Panc1 (cell line): ENCODE measurements at regions not wholly inside any gene's neighbourhood (a gene's known extent, or its start where the extent isn't known, plus 50 kb on each side); places are given as distances from the start of the nearest gene placed in this dataset.

Experiments
- ATAC-seq: fragments of 200-7000 bp; cut with Tn5 transposase; 2 replicates; pipeline ENCODE4 v1.9.1; 2020; ENCODE audit warnings: mild to moderate bottlenecking, moderate library complexity
- BruUV-seq: library from RNA; stranded (reverse); fragments of 400-500 nt; replicated peaks from 2 replicates; lab custom pipeline; 2021; lab: Mats Ljungman, UMichigan
- CTCF ChIA-PET: fragments of 300-600 bp; sonication (Branson Sonifier 250); formaldehyde crosslinking; loops from one replicate; lab custom pipeline; 2022; ENCODE audit warnings: antibody characterized with exemption; lab: Charles Lee
- POLR2A ChIA-PET: fragments of 300-600 bp; sonication (Branson Sonifier 250); formaldehyde crosslinking; loops from one replicate; lab custom pipeline; 2022; ENCODE audit warnings: antibody characterized with exemption; lab: Charles Lee
- DNase-seq: peaks from one replicate; pipeline ENCODE4 v3.0.0-alpha.2; 2010; ENCODE audit warnings: low read depth, low spot score
- H3K27ac ChIP-seq: 2 replicates; pipeline ENCODE4 v1.5.1; 2011; ENCODE audit warnings: mild to moderate bottlenecking, low read length, inconsistent platforms
- H3K27me3 ChIP-seq: fragments of 200-500 bp; sonication (Bioruptor generic); 2 replicates; pipeline ENCODE4 v1.6.0; 2014; ENCODE audit warnings: low read length, inconsistent platforms; ENCODE audit not compliant: control insufficient read depth, insufficient read depth
- H3K36me3 ChIP-seq: fragments of 200-500 bp; sonication (Bioruptor generic); 2 replicates; pipeline ENCODE4 v1.5.1; 2014; ENCODE audit warnings: inconsistent platforms, mild to moderate bottlenecking, low read length, moderate library complexity; ENCODE audit not compliant: control insufficient read depth, insufficient read depth
- H3K4me1 ChIP-seq: 2 replicates; pipeline ENCODE4 v1.5.1; 2011; ENCODE audit warnings: inconsistent platforms, mild to moderate bottlenecking, low read length, moderate library complexity; ENCODE audit not compliant: control insufficient read depth, insufficient read depth
- H3K4me3 ChIP-seq, 2 experiments: 2 replicates each; pipeline ENCODE4 v1.5.1; 2011 to 2012; ENCODE audit warnings: low read depth in 2 of 2, low read length in 2 of 2, mild to moderate bottlenecking in 2 of 2, inconsistent platforms in 1 of 2, moderate library complexity in 1 of 2
- H3K9me3 ChIP-seq: fragments of 200-500 bp; sonication (Bioruptor generic); 2 replicates; pipeline ENCODE4 v1.5.1; 2014; ENCODE audit warnings: low read depth, mild to moderate bottlenecking, inconsistent platforms, low read length, moderate library complexity; ENCODE audit not compliant: control insufficient read depth, insufficient read depth
- POLR2AphosphoS5 ChIP-seq: IDR thresholded peaks from 2 replicates; pipeline ENCODE4 v1.6.1; 2012; ENCODE audit warnings: mild to moderate bottlenecking, low read depth, low read length, moderate library complexity
- SIN3A ChIP-seq: IDR thresholded peaks from 2 replicates; pipeline ENCODE4 v1.6.1; 2012; ENCODE audit warnings: low read depth, mild to moderate bottlenecking, low read length, moderate library complexity, borderline replicate concordance; ENCODE audit not compliant: insufficient read depth
- TCF7L2 ChIP-seq: IDR thresholded peaks from 2 replicates; pipeline ENCODE4 v1.6.1; 2011; ENCODE audit warnings: mild to moderate bottlenecking, low read depth, low read length, inconsistent platforms
- in situ Hi-C: cut with HindIII; loops from 2 replicates; pipeline ENCODE4 v1.10.0; 2016; ENCODE audit warnings: low sequenced_read_pairs, low pct_unique_long_range_greater_than_20kb
- intact Hi-C: fragments of 100-400 bp; cut with micrococcal nuclease; formaldehyde crosslinking; loops from one replicate; pipeline ENCODE4 v1.10.0; 2022; ENCODE audit not compliant: unreplicated experiment
- TF ChIP-seq, protein P1 (sequence below), 2 experiments: IDR thresholded peaks; 2 replicates each; pipeline ENCODE4 v1.6.1; 2011 to 2012; ENCODE audit warnings: low read depth in 2 of 2, control low read depth in 1 of 2, low read length in 1 of 2, mild to moderate bottlenecking in 1 of 2, moderate library complexity in 1 of 2; ENCODE audit not compliant: insufficient read depth in 1 of 2
- TF ChIP-seq, protein P2 (sequence below): fragments of 450-650 bp; IDR thresholded peaks from 2 replicates; pipeline ENCODE4 v1.5.1; 2017; ENCODE audit warnings: mild to moderate bottlenecking

DNA sequence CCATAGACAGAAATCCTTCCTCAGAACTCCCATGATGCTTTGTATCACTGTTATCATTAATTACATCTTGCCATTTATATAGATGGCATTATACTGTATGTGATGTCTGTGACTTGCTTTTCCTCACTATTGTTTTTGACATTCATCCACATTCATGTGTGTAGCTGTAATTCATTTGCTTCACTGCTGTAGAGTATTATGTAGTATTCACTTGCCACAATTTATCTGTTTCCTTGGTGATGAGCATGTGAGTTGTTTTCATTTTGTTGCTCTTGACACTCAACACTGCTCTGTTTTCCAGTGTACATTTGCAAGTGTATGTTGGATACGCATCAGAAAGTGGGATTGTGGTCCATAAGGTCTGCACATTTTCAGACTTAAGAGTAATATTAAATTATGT is 328.6 kb upstream of the C11orf87 start:
- Histone ChIP-seq H3K4me3 (no peak overlapping the region), H3K27me3 (no peaks in the 10 kb centered on the region), H3K36me3 (no peaks in the 10 kb centered on the region), H3K9me3 (no peaks in the 10 kb centered on the region), H3K4me1 (no peaks in the 10 kb centered on the region), H3K27ac (no peak overlapping the region)
- ATAC-seq (no peak), DNase-seq (no peak)
- POLR2A ChIA-PET = no interaction called here
- in situ Hi-C loops = no loop called here
- intact Hi-C loops = no loop called here
- TF ChIP-seq SIN3A (no peak), TCF7L2 (no peak)
- TF ChIP-seq, protein P1, sequence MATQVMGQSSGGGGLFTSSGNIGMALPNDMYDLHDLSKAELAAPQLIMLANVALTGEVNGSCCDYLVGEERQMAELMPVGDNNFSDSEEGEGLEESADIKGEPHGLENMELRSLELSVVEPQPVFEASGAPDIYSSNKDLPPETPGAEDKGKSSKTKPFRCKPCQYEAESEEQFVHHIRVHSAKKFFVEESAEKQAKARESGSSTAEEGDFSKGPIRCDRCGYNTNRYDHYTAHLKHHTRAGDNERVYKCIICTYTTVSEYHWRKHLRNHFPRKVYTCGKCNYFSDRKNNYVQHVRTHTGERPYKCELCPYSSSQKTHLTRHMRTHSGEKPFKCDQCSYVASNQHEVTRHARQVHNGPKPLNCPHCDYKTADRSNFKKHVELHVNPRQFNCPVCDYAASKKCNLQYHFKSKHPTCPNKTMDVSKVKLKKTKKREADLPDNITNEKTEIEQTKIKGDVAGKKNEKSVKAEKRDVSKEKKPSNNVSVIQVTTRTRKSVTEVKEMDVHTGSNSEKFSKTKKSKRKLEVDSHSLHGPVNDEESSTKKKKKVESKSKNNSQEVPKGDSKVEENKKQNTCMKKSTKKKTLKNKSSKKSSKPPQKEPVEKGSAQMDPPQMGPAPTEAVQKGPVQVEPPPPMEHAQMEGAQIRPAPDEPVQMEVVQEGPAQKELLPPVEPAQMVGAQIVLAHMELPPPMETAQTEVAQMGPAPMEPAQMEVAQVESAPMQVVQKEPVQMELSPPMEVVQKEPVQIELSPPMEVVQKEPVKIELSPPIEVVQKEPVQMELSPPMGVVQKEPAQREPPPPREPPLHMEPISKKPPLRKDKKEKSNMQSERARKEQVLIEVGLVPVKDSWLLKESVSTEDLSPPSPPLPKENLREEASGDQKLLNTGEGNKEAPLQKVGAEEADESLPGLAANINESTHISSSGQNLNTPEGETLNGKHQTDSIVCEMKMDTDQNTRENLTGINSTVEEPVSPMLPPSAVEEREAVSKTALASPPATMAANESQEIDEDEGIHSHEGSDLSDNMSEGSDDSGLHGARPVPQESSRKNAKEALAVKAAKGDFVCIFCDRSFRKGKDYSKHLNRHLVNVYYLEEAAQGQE (IDR thresholded peaks at IDR 0.05; ENCODE audit: insufficient read depth in 1 of 2, low read depth in 2 of 2, low read length in 1 of 2) = no peak
- no TSS peak for BruUV-seq
- CTCF ChIA-PET = no interaction called here

DNA sequence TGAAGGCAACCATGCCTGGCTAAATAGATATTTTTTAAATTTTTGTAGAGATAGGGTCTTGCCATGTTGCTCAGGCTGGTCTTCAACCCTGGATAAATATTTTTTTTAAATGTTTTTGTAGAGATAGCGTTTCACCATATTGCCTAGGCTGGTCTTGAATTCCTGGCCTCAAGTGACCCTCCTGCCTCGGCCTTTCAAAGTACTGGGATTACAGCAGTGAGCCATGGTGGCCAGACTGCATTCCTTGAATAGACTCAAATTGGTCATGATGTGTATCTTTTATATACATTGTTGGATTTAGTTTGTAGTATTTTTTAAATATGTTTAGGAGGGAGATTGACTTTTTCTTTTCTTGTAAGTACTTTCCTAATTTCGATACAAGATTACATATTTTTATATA is 325.7 kb upstream of the C11orf87 start:
- Histone ChIP-seq H3K4me1 (no peaks in the 10 kb centered on the region), H3K27me3 (no peaks in the 10 kb centered on the region; the same call in 1 of the 2 replicates), H3K36me3 (no peaks in the 10 kb centered on the region), H3K9me3 (no peaks in the 10 kb centered on the region), H3K4me3 (no peak overlapping the region), H3K27ac (no peak overlapping the region)
- TF ChIP-seq, protein P1 (IDR thresholded peaks at IDR 0.05; ENCODE audit: insufficient read depth in 1 of 2, low read depth in 2 of 2, low read length in 1 of 2) = no peak
- TF ChIP-seq TCF7L2 (no peak), POLR2AphosphoS5 (no peak), SIN3A (no peak)
- TF ChIP-seq, protein P2, sequence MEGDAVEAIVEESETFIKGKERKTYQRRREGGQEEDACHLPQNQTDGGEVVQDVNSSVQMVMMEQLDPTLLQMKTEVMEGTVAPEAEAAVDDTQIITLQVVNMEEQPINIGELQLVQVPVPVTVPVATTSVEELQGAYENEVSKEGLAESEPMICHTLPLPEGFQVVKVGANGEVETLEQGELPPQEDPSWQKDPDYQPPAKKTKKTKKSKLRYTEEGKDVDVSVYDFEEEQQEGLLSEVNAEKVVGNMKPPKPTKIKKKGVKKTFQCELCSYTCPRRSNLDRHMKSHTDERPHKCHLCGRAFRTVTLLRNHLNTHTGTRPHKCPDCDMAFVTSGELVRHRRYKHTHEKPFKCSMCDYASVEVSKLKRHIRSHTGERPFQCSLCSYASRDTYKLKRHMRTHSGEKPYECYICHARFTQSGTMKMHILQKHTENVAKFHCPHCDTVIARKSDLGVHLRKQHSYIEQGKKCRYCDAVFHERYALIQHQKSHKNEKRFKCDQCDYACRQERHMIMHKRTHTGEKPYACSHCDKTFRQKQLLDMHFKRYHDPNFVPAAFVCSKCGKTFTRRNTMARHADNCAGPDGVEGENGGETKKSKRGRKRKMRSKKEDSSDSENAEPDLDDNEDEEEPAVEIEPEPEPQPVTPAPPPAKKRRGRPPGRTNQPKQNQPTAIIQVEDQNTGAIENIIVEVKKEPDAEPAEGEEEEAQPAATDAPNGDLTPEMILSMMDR = no peak
- DNase-seq (no peak), ATAC-seq (no peak)
- ChIA-PET POLR2A (no interaction called here), CTCF (no interaction called here)
- intact Hi-C loops = no loop called here
- in situ Hi-C loops = no loop called here
- BruUV-seq = no TSS peak
